PC-3 (cell line): ENCODE measurements at regions not wholly inside any gene's neighbourhood (a gene's known extent, or its start where the extent isn't known, plus 50 kb on each side); places are given as distances from the start of the nearest gene placed in this dataset.

Experiments used
- EZH2 ChIP-seq: fragments of 300-600 bp; sonication (generic); IDR thresholded peaks from one replicate; pipeline ENCODE4 v1.6.1; 2017; ENCODE audit warnings: antibody characterized with exemption, mild to moderate bottlenecking, low read length; ENCODE audit not compliant: unreplicated experiment
- EZH2phosphoT487 ChIP-seq: fragments of 300-600 bp; sonication (generic); IDR thresholded peaks from 2 replicates; pipeline ENCODE4 v1.6.1; 2018; ENCODE audit warnings: mild to moderate bottlenecking, antibody characterized with exemption, low read length, borderline replicate concordance
- TF ChIP-seq, protein P1 (sequence below): fragments of 300-600 bp; sonication (generic); conservative IDR thresholded peaks from 2 replicates; pipeline ENCODE4 v1.5.1; 2017; ENCODE audit warnings: antibody characterized with exemption, low read depth, mild to moderate bottlenecking, low read length

DNA sequence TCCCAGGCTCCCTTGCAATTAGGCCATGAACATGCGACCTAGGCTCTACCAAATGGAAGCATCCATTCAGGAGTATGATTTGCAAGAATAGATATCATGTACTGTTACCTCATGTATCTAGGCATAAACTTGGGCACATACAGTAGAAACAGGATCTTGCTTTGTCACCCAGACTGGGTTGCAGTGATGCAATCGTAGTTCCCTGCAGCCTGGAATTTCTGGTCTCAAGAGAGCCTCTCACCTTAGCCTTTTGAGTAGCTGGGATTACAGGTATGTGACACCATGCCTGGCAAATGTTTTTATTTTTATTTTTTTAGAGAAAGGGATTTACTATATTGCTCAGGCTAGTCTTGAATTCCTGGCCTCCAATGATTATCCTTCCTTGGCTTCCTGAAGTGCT, 994.2 kb downstream of the ADGRL3 start:
- TF ChIP-seq, protein P1, sequence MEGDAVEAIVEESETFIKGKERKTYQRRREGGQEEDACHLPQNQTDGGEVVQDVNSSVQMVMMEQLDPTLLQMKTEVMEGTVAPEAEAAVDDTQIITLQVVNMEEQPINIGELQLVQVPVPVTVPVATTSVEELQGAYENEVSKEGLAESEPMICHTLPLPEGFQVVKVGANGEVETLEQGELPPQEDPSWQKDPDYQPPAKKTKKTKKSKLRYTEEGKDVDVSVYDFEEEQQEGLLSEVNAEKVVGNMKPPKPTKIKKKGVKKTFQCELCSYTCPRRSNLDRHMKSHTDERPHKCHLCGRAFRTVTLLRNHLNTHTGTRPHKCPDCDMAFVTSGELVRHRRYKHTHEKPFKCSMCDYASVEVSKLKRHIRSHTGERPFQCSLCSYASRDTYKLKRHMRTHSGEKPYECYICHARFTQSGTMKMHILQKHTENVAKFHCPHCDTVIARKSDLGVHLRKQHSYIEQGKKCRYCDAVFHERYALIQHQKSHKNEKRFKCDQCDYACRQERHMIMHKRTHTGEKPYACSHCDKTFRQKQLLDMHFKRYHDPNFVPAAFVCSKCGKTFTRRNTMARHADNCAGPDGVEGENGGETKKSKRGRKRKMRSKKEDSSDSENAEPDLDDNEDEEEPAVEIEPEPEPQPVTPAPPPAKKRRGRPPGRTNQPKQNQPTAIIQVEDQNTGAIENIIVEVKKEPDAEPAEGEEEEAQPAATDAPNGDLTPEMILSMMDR: no peak
- TF ChIP-seq EZH2: no peak
- TF ChIP-seq EZH2phosphoT487: no peak
